HCT116 (cell line): ENCODE measurements at regions not wholly inside any gene's neighbourhood (a gene's known extent, or its start where the extent isn't known, plus 50 kb on each side); places are given as distances from the start of the nearest gene placed in this dataset.

Source experiments
- ATAC-seq: fragments of 200-7000 bp; cut with Tn5 transposase; 2 replicates; pipeline ENCODE4 v1.9.1; 2020; ENCODE audit warnings: mild to moderate bottlenecking, moderate library complexity
- BruUV-seq: library from RNA; stranded (reverse); fragments of 400-500 nt; replicated peaks from 2 replicates; lab custom pipeline; 2021; lab: Mats Ljungman, UMichigan
- CTCF ChIA-PET: fragments of 300-600 bp; sonication (Branson Sonifier 250); formaldehyde crosslinking; loops from one replicate; lab custom pipeline; 2021; ENCODE audit warnings: antibody characterized with exemption; lab: Charles Lee
- POLR2A ChIA-PET: fragments of 300-600, 350-600 bp; sonication (Branson Sonifier 250); formaldehyde crosslinking; loops from one replicate; lab custom pipeline; 2021; ENCODE audit warnings: antibody characterized with exemption; lab: Charles Lee
- RAD21 ChIA-PET, 2 experiments: fragments of 300-600 bp; sonication (Branson Sonifier 250); formaldehyde crosslinking; loops; one replicate each; lab custom pipeline; 2023; ENCODE audit warnings: low total read pairs in 2 of 2; ENCODE audit not compliant: uncharacterized antibody in 2 of 2, unreplicated experiment in 2 of 2, low non-redundant PET in 1 of 2; lab: Charles Lee
- DNase-seq: peaks from one replicate; pipeline ENCODE4 v3.0.0-alpha.2; 2010; ENCODE audit warnings: low read depth, low spot score
- H2AFZ ChIP-seq: fragments of 200-600 bp; shearing (Covaris generic), sonication (generic); 2 replicates; pipeline ENCODE4 v1.6.1; 2017; ENCODE audit warnings: low read depth, mixed run types, mixed read lengths, antibody characterized with exemption, low read length; ENCODE audit not compliant: poor library complexity, severe bottlenecking
- H3K27ac ChIP-seq: 2 replicates; pipeline ENCODE4 v1.5.1; 2012; ENCODE audit warnings: low read depth, low read length
- H3K27me3 ChIP-seq: fragments of 200-600 bp; sonication (generic); 2 replicates; pipeline ENCODE4 v1.6.1; 2016; ENCODE audit warnings: mixed run types, low read length, mixed read lengths; ENCODE audit not compliant: insufficient read depth
- H3K36me3 ChIP-seq, 2 experiments: fragments of 200-500 bp in 1 of 2; fragments of 200-600 bp in 1 of 2; sonication (Bioruptor generic) in 1 of 2; sonication (generic) in 1 of 2; 2 replicates each; pipeline versions ENCODE4 v1.5.1 to v1.6.1; 2014 to 2016; ENCODE audit warnings: low read length in 2 of 2, inconsistent platforms in 1 of 2, mixed read lengths in 1 of 2, mixed run types in 1 of 2; ENCODE audit not compliant: insufficient read depth in 2 of 2, control insufficient read depth in 1 of 2
- H3K4me1 ChIP-seq, 2 experiments: fragments of 200-600 bp in 1 of 2; sonication (generic) in 1 of 2; 2 replicates each; pipeline versions ENCODE4 v1.5.1 to v1.6.1; 2012 to 2017; ENCODE audit warnings: low read length in 2 of 2, inconsistent platforms in 1 of 2, mild to moderate bottlenecking in 1 of 2, mixed read lengths in 1 of 2, mixed run types in 1 of 2, moderate library complexity in 1 of 2; ENCODE audit not compliant: insufficient read depth in 2 of 2, control insufficient read depth in 1 of 2
- H3K4me2 ChIP-seq: fragments of 200-600 bp; sonication (generic); 2 replicates; pipeline ENCODE4 v1.6.1; 2017; ENCODE audit warnings: mixed run types, low read length, mixed read lengths
- H3K4me3 ChIP-seq, 2 experiments: fragments of 200-600 bp in 1 of 2; sonication (generic) in 1 of 2; replicated peaks in 1 of 2; 2 replicates each; pipeline ENCODE4 v1.5.1; 2011 to 2016; ENCODE audit warnings: low read length in 2 of 2, control low read depth in 1 of 2, low read depth in 1 of 2, mild to moderate bottlenecking in 1 of 2, mixed read lengths in 1 of 2, mixed run types in 1 of 2
- H3K79me2 ChIP-seq: fragments of 200-600 bp; sonication (generic); 2 replicates; pipeline ENCODE4 v1.6.1; 2017; ENCODE audit warnings: mild to moderate bottlenecking, mixed run types, low read length, moderate library complexity, mixed read lengths; ENCODE audit not compliant: insufficient read depth
- H3K9ac ChIP-seq: fragments of 200-600 bp; sonication (generic); 2 replicates; pipeline ENCODE4 v1.6.1; 2016; ENCODE audit warnings: low read length, mixed read lengths
- H3K9me2 ChIP-seq: fragments of 200-600 bp; sonication (generic), shearing (Covaris generic); 2 replicates; pipeline ENCODE4 v1.6.1; 2017; ENCODE audit warnings: mixed run types, mild to moderate bottlenecking, moderate library complexity; ENCODE audit not compliant: insufficient read depth
- H3K9me3 ChIP-seq, 2 experiments: fragments of 200-500 bp in 1 of 2; fragments of 200-600 bp in 1 of 2; sonication (Bioruptor generic) in 1 of 2; sonication (generic) in 1 of 2; 2 replicates each; pipeline ENCODE4 v1.6.1; 2014 to 2017; ENCODE audit warnings: low read length in 2 of 2, mixed read lengths in 2 of 2, inconsistent platforms in 1 of 2, low read depth in 1 of 2, mild to moderate bottlenecking in 1 of 2, mixed run types in 1 of 2, moderate library complexity in 1 of 2; ENCODE audit not compliant: control insufficient read depth in 1 of 2, insufficient read depth in 1 of 2
- H4K20me1 ChIP-seq: fragments of 200-600 bp; sonication (generic), shearing (Covaris generic); 2 replicates; pipeline ENCODE4 v1.6.1; 2017; ENCODE audit warnings: mixed run types, mild to moderate bottlenecking, moderate library complexity; ENCODE audit not compliant: insufficient read depth
- CBX3 ChIP-seq: IDR thresholded peaks from 2 replicates; pipeline ENCODE4 v1.6.1; 2012; ENCODE audit warnings: low read depth
- CEBPB ChIP-seq: IDR thresholded peaks from 2 replicates; pipeline ENCODE4 v1.6.1; 2012; ENCODE audit warnings: low read depth
- CTCF ChIP-seq, 3 experiments: fragments of 200-600 bp in 1 of 3; sonication (generic) in 1 of 3; IDR thresholded peaks in 2 of 3; conservative IDR thresholded peaks in 1 of 3; 2 replicates each; pipeline ENCODE4 v1.5.1; 2012 to 2017; ENCODE audit warnings: low read depth in 2 of 3, low read length in 2 of 3, antibody characterized with exemption in 1 of 3, borderline replicate concordance in 1 of 3, control low read depth in 1 of 3, mild to moderate bottlenecking in 1 of 3, mixed read lengths in 1 of 3, mixed run types in 1 of 3, moderate library complexity in 1 of 3; ENCODE audit not compliant: insufficient read depth in 1 of 3
- ELF1 ChIP-seq: IDR thresholded peaks from 2 replicates; pipeline ENCODE4 v1.6.1; 2012; ENCODE audit warnings: low read depth, borderline replicate concordance
- EZH2phosphoT487 ChIP-seq: fragments of 200-600 bp; IDR thresholded peaks from 2 replicates; pipeline ENCODE4 v1.6.1; 2018; ENCODE audit warnings: antibody characterized with exemption, borderline replicate concordance
- FOSL1 ChIP-seq: IDR thresholded peaks from 2 replicates; pipeline ENCODE4 v1.6.1; 2012; ENCODE audit warnings: low read depth
- JUND ChIP-seq: IDR thresholded peaks from 2 replicates; pipeline ENCODE4 v1.6.1; 2012
- SP1 ChIP-seq: IDR thresholded peaks from 2 replicates; pipeline ENCODE4 v1.6.1; 2012; ENCODE audit warnings: low read depth
- TCF7L2 ChIP-seq: IDR thresholded peaks from 2 replicates; pipeline ENCODE4 v1.7.0; 2011; ENCODE audit warnings: borderline replicate concordance, inconsistent platforms; ENCODE audit not compliant: insufficient read depth, insufficient read length; ENCODE audit errors: extremely low read depth
- ZNF274 ChIP-seq: fragments of 200-500 bp; sonication (Bioruptor generic); IDR thresholded peaks from 2 replicates; pipeline ENCODE4 v1.6.1; 2014; ENCODE audit warnings: mild to moderate bottlenecking, low read depth, low read length, inconsistent platforms
- intact Hi-C: fragments of 100-400 bp; cut with micrococcal nuclease; formaldehyde crosslinking; loops from 2 replicates; pipeline ENCODE4 v1.10.0; 2022
- TF ChIP-seq, protein P1 (sequence below): IDR thresholded peaks from 2 replicates; pipeline ENCODE4 v1.6.1; 2012
- TF ChIP-seq, protein P2 (sequence below): IDR thresholded peaks from 2 replicates; pipeline ENCODE4 v1.6.1; 2011; ENCODE audit warnings: mild to moderate bottlenecking, low read length, moderate library complexity; ENCODE audit not compliant: insufficient replicate concordance; ENCODE audit errors: extremely low read depth
- TF ChIP-seq, protein P3 (sequence below): IDR thresholded peaks from 2 replicates; pipeline ENCODE4 v1.6.1; 2012; ENCODE audit warnings: low read depth

DNA sequence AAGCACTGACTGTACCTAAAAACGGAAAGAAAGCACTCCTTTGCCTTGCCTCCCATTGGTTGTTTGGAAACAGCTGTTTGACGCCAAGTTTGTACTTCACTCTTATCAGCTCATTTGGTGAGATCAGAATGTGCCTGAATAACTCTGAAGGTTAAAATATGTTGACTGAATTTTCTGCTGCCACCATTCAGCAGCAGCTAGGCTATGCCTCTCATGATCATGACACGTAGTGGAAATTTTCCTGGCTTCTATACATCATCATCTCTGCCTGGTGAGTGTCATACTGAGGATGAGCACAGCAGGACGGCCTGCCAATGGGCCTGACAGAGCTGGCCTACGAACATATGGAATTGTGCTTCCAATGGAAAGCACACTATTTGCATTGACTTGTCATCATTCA, 704.9 kb upstream of the CITED2 start:
- Histone ChIP-seq H3K27me3 (no peaks in the 10 kb centered on the region), H2AFZ (no peak overlapping the region), H4K20me1 (no peaks in the 10 kb centered on the region), H3K4me1 (no peaks in the 10 kb centered on the region), H3K27ac (no peak overlapping the region), H3K4me2 (no peak overlapping the region), H3K36me3 (no peaks in the 10 kb centered on the region), H3K9me2 (no peaks in the 10 kb centered on the region), H3K9ac (no peak overlapping the region), H3K79me2 (no peaks in the 10 kb centered on the region), H3K9me3 (no peaks in the 10 kb centered on the region), H3K4me3 (no peak overlapping the region)
- ATAC-seq = no peak
- no peak for DNase-seq
- CTCF ChIA-PET = no interaction called here
- POLR2A ChIA-PET = no interaction called here
- TF ChIP-seq ELF1 (no peak), EZH2phosphoT487 (no peak), ZNF274 (no peak), CEBPB (no peak)
- RAD21 ChIA-PET = no interaction called here
- no TSS peak for BruUV-seq
- intact Hi-C loops = no loop called here

DNA sequence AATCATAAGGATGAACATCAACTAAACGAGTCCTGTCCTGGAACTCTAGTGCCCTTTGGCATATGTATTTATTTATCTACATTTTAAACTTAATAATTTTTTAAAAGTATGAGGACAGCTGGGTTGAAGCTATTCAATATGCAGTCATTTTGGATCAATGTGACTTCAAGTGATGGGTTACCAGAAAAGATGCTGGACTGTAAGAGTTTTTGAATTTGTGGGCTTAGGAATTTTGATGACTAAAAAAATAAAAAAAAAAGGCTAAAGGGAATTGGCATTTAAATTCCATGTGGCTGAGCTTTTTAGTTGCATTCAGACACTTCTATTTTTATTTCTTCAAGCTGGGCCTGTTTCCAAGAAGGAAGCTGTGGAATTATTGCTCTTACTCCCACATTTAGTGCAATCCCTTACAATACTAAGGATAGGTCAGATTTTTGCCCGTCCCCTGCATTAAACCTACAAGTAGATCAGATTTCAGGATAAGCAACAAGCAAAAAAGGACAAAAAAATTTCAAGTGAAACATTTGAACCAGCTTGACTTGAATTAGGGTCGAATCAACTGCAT, 704.2 kb upstream of the CITED2 start:
- RAD21 ChIA-PET = no interaction called here
- no peak overlapping the region for H3K9ac ChIP-seq
- BruUV-seq = no TSS peak
- no peak overlapping the region for H3K4me2 ChIP-seq
- no peak overlapping the region for H3K27ac ChIP-seq
- no peaks in the 10 kb centered on the region for H3K79me2 ChIP-seq
- CTCF ChIA-PET = no interaction called here
- no peak overlapping the region for H2AFZ ChIP-seq
- intact Hi-C loops = no loop called here
- ATAC-seq (no peak), DNase-seq (no peak)
- H4K20me1 ChIP-seq = no peaks in the 10 kb centered on the region
- H3K9me2 ChIP-seq = no peaks in the 10 kb centered on the region
- no peaks in the 10 kb centered on the region for H3K9me3 ChIP-seq
- H3K4me1 ChIP-seq = no peaks in the 10 kb centered on the region
- POLR2A ChIA-PET = no interaction called here
- no peaks in the 10 kb centered on the region for H3K36me3 ChIP-seq
- H3K27me3 ChIP-seq = no peaks in the 10 kb centered on the region
- H3K4me3 ChIP-seq = no peak overlapping the region
- TF ChIP-seq, protein P1, sequence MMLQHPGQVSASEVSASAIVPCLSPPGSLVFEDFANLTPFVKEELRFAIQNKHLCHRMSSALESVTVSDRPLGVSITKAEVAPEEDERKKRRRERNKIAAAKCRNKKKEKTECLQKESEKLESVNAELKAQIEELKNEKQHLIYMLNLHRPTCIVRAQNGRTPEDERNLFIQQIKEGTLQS = no peak
- TF ChIP-seq CTCF (IDR thresholded peaks at IDR 0.05 in 2 of 3, conservative IDR thresholded peaks at IDR 0.05 in 1 of 3; ENCODE audit: borderline replicate concordance in 1 of 3, insufficient read depth in 1 of 3, low read depth in 2 of 3, low read length in 2 of 3) = no peak
- TF ChIP-seq SP1 = no peak
- TF ChIP-seq JUND = no peak
- TF ChIP-seq, protein P2, sequence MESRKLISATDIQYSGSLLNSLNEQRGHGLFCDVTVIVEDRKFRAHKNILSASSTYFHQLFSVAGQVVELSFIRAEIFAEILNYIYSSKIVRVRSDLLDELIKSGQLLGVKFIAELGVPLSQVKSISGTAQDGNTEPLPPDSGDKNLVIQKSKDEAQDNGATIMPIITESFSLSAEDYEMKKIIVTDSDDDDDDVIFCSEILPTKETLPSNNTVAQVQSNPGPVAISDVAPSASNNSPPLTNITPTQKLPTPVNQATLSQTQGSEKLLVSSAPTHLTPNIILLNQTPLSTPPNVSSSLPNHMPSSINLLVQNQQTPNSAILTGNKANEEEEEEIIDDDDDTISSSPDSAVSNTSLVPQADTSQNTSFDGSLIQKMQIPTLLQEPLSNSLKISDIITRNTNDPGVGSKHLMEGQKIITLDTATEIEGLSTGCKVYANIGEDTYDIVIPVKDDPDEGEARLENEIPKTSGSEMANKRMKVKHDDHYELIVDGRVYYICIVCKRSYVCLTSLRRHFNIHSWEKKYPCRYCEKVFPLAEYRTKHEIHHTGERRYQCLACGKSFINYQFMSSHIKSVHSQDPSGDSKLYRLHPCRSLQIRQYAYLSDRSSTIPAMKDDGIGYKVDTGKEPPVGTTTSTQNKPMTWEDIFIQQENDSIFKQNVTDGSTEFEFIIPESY = no peak
- no peak for TF ChIP-seq CBX3
- no peak for TF ChIP-seq FOSL1
- TF ChIP-seq, protein P3, sequence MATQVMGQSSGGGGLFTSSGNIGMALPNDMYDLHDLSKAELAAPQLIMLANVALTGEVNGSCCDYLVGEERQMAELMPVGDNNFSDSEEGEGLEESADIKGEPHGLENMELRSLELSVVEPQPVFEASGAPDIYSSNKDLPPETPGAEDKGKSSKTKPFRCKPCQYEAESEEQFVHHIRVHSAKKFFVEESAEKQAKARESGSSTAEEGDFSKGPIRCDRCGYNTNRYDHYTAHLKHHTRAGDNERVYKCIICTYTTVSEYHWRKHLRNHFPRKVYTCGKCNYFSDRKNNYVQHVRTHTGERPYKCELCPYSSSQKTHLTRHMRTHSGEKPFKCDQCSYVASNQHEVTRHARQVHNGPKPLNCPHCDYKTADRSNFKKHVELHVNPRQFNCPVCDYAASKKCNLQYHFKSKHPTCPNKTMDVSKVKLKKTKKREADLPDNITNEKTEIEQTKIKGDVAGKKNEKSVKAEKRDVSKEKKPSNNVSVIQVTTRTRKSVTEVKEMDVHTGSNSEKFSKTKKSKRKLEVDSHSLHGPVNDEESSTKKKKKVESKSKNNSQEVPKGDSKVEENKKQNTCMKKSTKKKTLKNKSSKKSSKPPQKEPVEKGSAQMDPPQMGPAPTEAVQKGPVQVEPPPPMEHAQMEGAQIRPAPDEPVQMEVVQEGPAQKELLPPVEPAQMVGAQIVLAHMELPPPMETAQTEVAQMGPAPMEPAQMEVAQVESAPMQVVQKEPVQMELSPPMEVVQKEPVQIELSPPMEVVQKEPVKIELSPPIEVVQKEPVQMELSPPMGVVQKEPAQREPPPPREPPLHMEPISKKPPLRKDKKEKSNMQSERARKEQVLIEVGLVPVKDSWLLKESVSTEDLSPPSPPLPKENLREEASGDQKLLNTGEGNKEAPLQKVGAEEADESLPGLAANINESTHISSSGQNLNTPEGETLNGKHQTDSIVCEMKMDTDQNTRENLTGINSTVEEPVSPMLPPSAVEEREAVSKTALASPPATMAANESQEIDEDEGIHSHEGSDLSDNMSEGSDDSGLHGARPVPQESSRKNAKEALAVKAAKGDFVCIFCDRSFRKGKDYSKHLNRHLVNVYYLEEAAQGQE = no peak
- no peak for TF ChIP-seq TCF7L2
